HG02938 (cell line): ENCODE measurements at regions not wholly inside any gene's neighbourhood (a gene's known extent, or its start where the extent isn't known, plus 50 kb on each side); places are given as distances from the start of the nearest gene placed in this dataset.

ENCODE experiments used
- ATAC-seq: cut with Tn5 transposase; IDR thresholded peaks from one replicate; pipeline ENCODE4 v1.9.1; 2021; ENCODE audit warnings: mild to moderate bottlenecking, moderate library complexity; ENCODE audit not compliant: unreplicated experiment

GRCh38 chr11:110948112-110948511 lies 235.9 kb upstream of the ARHGAP20 start:
- ATAC-seq: no peak

DNA sequence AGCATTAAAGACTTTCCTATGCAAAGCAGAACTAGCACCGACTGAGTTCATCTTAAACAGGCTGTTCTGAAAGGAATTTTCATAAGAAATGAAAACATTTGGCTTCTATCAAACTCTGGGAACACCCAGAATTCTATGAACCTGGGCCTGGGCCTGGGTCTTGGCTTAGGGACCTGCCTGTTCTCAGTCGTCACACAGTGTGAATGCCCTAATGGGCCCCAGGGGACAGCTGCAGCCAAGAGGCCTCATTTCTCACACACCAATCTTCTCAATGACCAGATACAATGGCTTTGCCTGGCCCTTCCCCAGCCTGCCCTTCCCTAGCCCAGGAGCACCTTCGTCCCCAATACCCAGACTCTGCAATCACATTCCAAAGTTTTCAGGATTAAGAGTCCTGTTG lies 234.9 kb upstream of the ARHGAP20 start:
- ATAC-seq: no peak

DNA sequence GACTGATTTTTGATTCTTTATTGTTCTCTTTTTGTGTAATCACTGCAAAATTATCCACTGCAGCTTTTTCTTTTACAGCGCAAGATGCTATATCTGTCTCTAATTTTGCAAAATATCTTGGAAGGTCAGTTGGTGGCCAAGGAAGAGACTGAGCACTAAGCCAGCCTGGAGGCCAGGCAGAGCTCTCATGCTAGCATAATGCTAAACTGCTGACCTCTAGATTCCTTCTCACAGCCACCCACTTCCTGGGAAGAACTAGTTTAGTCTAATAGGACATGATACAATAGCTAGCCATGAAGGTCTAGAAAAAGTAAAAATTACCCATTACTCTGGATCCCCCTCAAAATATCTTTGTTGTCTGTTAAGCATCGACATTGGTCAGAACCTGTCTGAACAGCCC lies 227.2 kb upstream of the ARHGAP20 start:
- ATAC-seq: no peak

DNA sequence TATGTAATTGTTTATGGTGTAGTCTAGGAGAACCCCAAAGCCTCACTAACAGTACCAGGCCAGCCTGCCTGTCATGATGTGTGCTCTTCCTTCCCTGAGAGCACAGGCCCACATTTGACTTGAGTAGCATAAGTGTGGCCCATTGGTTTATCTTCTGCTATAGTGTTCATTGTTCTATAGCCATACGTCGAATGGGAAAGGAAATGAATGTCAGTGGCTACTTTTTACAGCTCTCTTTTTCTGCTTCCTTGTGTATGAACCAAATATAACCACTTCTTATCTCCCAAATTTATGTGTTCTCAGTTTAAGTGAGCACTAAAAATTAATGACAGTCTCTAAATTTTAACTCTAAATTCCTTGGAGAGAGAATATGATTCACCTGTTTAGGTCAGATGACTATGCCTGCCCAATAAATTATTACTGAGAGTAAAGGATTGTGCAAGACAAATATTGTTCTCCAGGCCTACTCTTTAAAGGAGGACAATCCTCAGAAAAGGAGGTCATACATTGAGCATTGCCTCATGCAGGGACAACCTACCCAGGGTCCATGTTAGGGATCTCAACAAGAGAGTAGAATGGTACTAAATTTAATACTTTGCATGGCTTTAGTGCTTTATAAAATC lies 222.9 kb upstream of the ARHGAP20 start:
- ATAC-seq: no peak

GRCh38 chr11:110929129-110929528 lies 216.9 kb upstream of the ARHGAP20 start:
- no peak for ATAC-seq

DNA sequence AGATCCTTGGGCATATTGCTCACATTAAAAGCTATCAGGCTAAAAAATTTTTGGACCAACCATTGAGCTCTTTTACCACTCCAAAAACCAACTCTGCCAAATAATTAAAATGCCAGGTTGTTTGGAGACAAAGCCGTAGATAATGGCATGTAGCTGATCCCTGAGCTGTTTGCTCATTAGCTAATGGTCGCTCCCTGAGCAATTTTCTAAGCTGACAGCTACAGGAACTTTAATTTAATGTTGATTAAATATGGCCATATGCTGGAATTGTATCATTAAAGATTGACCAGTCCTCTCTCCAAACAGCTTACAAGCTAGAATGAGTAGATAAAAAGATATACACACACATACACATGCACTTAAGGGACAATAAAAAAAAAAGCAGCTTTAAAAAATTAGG lies 216.2 kb upstream of the ARHGAP20 start:
- no peak for ATAC-seq

DNA sequence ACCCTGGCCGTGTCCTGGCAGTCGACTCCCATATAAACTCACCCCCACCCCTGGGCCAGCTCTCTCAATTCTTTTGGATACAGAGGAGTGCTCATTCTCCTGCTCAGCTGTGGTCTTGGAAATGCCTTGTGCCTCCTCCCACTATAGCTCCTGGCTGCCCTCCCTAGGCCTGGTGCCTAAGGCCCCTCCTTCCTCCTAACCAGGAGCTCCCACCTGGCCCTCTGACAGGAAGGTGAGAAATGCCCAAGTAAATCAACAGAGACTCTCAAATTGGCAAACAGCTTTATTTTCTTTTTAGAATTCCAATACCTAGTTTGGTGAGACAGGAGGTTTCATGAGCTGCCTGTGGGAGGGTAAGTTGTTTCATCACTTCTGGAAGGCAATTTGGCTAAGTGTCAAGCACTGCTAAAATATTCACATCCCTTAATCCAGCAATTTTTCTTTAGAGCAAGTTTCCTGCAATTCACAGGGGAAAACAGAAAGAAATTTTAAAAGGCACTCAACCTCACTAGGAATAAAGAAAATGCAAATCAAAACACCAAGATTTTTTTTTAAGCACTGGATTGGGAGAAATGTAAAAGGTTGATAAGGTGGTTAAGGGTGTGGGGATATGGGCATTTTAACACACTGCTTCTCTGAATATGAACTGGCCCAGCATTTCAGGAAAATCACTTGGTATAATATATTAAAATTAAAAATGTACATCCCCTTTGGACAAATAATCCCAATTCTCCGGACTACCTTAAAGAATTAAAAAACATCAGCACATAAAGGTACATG lies 209.7 kb upstream of the ARHGAP20 start:
- no peak for ATAC-seq

- peak; percentile 73 for ATAC-seq
Measured at GRCh38 chr11:110919241-110919922, 207.1 kb upstream of the ARHGAP20 start.

DNA sequence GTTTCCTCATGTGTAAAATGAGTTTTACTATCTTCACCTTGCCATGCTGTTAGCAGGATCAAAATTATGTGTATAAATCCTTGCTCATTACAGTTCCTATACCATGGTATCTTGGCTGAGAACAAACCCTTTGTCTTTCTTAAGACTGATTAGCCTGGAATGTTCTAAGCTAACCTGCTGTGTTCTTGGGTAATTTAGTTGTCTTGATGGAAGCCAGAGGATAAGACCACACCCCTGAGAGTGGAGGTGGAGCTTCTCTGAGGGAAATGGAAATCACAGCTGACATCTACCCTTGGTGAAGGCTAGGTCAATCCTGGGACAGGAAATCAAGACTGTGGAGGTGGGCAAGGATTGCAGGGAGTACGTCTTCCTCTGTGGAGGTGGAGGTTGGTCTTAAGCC lies 206.1 kb upstream of the ARHGAP20 start:
- ATAC-seq: no peak

DNA sequence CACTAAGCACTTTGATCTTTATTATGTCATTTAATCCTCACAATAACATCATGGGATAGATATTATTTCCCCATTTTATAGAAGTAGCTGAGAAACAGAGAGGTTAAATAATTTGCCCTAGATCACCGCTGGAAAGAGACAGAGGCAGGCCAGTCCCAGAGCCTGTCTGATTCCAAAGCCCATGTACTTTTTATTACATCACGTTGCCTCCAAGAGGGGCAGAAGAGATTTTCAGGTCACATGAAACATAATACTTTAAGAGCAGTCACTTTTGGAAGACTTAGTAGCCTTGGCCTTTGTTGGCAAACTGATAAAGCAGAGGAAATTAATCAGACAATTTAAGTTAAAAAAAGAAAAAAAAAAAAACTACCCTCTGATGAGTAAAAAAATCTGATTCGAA lies 200.2 kb upstream of the ARHGAP20 start:
- ATAC-seq: no peak

- ATAC-seq: no peak
Measured at GRCh38 chr11:110910384-110910783, 198.1 kb upstream of the ARHGAP20 start.

GRCh38 chr11:110909336-110909735 lies 197.1 kb upstream of the ARHGAP20 start:
- no peak for ATAC-seq

DNA sequence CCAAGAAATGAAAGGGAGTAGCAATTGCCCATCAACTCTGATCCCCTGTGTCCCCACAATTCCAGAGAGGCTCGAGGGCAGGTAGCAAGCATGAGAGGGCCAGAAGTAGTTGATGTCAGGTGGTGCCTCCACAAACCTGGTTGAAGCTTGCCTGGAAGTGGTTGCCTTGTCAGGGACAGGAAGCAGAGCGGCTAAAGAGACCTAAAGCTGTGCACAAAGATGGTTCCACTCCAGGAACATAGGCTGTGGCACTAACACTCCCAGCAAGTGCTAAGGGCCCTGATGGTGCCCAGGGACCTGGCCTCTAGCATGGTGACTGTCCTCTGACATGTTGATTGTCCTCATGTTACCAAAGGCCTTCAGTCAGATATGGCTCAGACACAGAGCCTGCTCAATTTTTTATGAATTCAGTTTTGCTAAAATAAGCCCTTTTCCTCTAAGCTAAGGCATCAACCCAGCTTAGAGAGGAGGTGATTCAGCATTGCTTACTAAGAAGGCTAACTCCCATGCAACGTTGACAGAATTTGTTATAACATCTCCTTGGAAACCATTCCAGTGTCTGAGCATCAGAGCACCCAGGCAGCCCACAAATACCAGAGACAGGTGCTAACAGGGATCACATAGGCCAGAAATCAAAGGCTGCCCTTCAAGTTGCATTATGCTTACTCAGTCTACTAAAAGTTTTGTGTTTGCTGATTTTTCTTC lies 196.3 kb upstream of the ARHGAP20 start:
- ATAC-seq: no peak

GRCh38 chr11:110907629-110908028 lies 195.4 kb upstream of the ARHGAP20 start:
- peak; percentile 60 for ATAC-seq

GRCh38 chr11:110903830-110904229 lies 191.6 kb upstream of the ARHGAP20 start:
- ATAC-seq: no peak

GRCh38 chr11:110903378-110903777 lies 191.1 kb upstream of the ARHGAP20 start:
- ATAC-seq: no peak

DNA sequence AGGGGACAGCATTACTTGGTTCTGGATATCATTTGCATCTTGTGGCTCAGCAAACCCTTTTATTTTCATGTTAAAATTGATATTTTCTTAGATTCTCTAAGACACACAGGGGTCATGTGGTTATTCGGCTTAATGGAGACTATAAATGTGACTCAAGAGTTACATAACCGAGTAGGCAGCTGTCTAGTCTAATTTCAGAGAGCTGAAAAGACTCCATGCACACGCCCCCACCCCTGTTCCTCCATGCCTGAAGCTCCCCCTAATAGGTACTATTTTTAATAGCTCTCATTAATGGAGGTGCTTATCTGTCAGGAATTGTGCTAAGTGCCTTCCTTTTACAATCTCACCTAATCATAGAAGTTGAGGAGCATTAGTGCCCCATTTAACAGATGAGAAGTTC lies 189.2 kb upstream of the ARHGAP20 start:
- ATAC-seq: no peak

DNA sequence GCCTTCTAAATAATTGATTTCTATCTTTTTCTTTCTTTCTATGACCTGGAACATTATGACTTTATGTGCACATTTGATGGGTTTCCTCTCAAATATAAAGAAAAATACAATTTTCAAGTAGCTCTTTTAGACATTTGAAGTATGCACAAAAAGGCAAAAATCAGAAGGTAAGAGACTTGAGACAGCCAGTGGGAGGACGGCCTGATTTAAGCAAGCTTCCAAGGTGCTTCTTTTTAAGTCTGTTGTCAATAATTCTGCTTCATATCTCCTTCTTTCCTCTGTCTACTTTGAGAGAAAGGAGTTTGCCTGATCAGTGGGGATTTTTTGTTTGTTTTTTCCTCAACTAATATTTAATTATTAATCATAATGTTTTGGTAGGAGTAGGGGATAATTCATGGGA lies 188.2 kb upstream of the ARHGAP20 start:
- ATAC-seq: no peak

GRCh38 chr11:110897035-110897434 lies 184.8 kb upstream of the ARHGAP20 start:
- no peak for ATAC-seq

- no peak for ATAC-seq
Measured at GRCh38 chr11:110896358-110896757, 184.1 kb upstream of the ARHGAP20 start.

- no peak for ATAC-seq
Measured at GRCh38 chr11:110894224-110894623, 182.0 kb upstream of the ARHGAP20 start.
